PC-3 (cell line): ENCODE measurements at regions not wholly inside any gene's neighbourhood (a gene's known extent, or its start where the extent isn't known, plus 50 kb on each side); places are given as distances from the start of the nearest gene placed in this dataset.

Source experiments
- ATAC-seq: fragments of 200-7000 bp; cut with Tn5 transposase; 2 replicates; pipeline ENCODE4 v1.9.1; 2020; ENCODE audit warnings: mild to moderate bottlenecking, moderate library complexity
- BruUV-seq: library from RNA; stranded (reverse); fragments of 400-500 nt; replicated peaks from 2 replicates; lab custom pipeline; 2021; lab: Mats Ljungman, UMichigan
- CTCF ChIA-PET: fragments of 300-600 bp; sonication (Branson Sonifier 250); formaldehyde crosslinking; loops from one replicate; lab custom pipeline; 2022; ENCODE audit warnings: antibody characterized with exemption; lab: Charles Lee
- POLR2A ChIA-PET: fragments of 300-600 bp; sonication (Branson Sonifier 250); formaldehyde crosslinking; loops from one replicate; lab custom pipeline; 2022; ENCODE audit warnings: antibody characterized with exemption; ENCODE audit not compliant: unreplicated experiment; lab: Charles Lee
- DNase-seq: peaks from one replicate; pipeline ENCODE4 v3.0.0-alpha.2; 2015
- H2AFZ ChIP-seq: fragments of 300-600 bp; sonication (generic); 2 replicates; pipeline ENCODE4 v1.6.0; 2016; ENCODE audit warnings: antibody characterized with exemption, low read length
- H3F3A ChIP-seq: fragments of 300-600 bp; sonication (generic); one replicate; pipeline ENCODE4 v1.6.0; 2017; ENCODE audit warnings: antibody characterized with exemption, low read length, control low read depth, mild to moderate bottlenecking; ENCODE audit not compliant: unreplicated experiment
- H3K27ac ChIP-seq: fragments of 300-600 bp; sonication (generic); 2 replicates; pipeline ENCODE4 v1.5.1; 2016; ENCODE audit warnings: mild to moderate bottlenecking, low read length
- H3K27me3 ChIP-seq: fragments of 300-600 bp; sonication (generic); 2 replicates; pipeline ENCODE4 v1.6.1; 2016; ENCODE audit warnings: low read length, mixed read lengths
- H3K36me3 ChIP-seq: fragments of 300-600 bp; sonication (generic); 2 replicates; pipeline ENCODE4 v1.6.1; 2016; ENCODE audit warnings: low read depth, mixed run types, low read length, mixed read lengths
- H3K4me1 ChIP-seq: fragments of 300-600 bp; sonication (generic); 2 replicates; pipeline ENCODE4 v1.5.1; 2016; ENCODE audit warnings: low read length; ENCODE audit not compliant: insufficient read depth
- H3K4me2 ChIP-seq: fragments of 300-600 bp; sonication (generic); 2 replicates; pipeline ENCODE4 v1.6.0; 2016; ENCODE audit warnings: low read length
- H3K4me3 ChIP-seq: fragments of 300-600 bp; sonication (generic); 2 replicates; pipeline ENCODE4 v1.5.1; 2016; ENCODE audit warnings: mild to moderate bottlenecking, low read length, mixed read lengths
- H3K79me2 ChIP-seq: fragments of 300-600 bp; sonication (generic); 2 replicates; pipeline ENCODE4 v1.6.1; 2017; ENCODE audit warnings: low read length, mixed read lengths
- H3K9ac ChIP-seq: fragments of 300-600 bp; sonication (generic); 2 replicates; pipeline ENCODE4 v1.6.0; 2016; ENCODE audit warnings: mild to moderate bottlenecking, low read length
- H3K9me2 ChIP-seq: fragments of 300-600 bp; sonication (generic); replicated peaks from 2 replicates; pipeline ENCODE4 v1.6.1; 2016; ENCODE audit warnings: mixed run types, low read length, mixed read lengths
- H3K9me3 ChIP-seq: fragments of 300-600 bp; sonication (generic); 2 replicates; pipeline ENCODE4 v1.6.1; 2016; ENCODE audit warnings: low read length, mixed read lengths
- H4K20me1 ChIP-seq: fragments of 300-600 bp; sonication (generic); 2 replicates; pipeline ENCODE4 v1.6.1; 2016; ENCODE audit warnings: low read length, mixed read lengths
- CTCF ChIP-seq: fragments of 300-600 bp; sonication (generic); conservative IDR thresholded peaks from 2 replicates; pipeline ENCODE4 v1.5.1; 2017; ENCODE audit warnings: antibody characterized with exemption, low read depth, mild to moderate bottlenecking, low read length
- EZH2 ChIP-seq: fragments of 300-600 bp; sonication (generic); IDR thresholded peaks from one replicate; pipeline ENCODE4 v1.6.1; 2017; ENCODE audit warnings: antibody characterized with exemption, mild to moderate bottlenecking, low read length; ENCODE audit not compliant: unreplicated experiment
- EZH2phosphoT487 ChIP-seq: fragments of 300-600 bp; sonication (generic); IDR thresholded peaks from 2 replicates; pipeline ENCODE4 v1.6.1; 2018; ENCODE audit warnings: mild to moderate bottlenecking, antibody characterized with exemption, low read length, borderline replicate concordance
- intact Hi-C: fragments of 100-400 bp; cut with micrococcal nuclease; formaldehyde crosslinking; loops from 2 replicates; pipeline ENCODE4 v1.9.0; 2023

- Histone ChIP-seq H3K27me3 (no peaks in the 10 kb centered on the region), H4K20me1 (no peaks in the 10 kb centered on the region), H3K9me3 (no peaks in the 10 kb centered on the region; the same call in 1 of the 2 replicates), H3K79me2 (no peaks in the 10 kb centered on the region), H3K36me3 (no peaks in the 10 kb centered on the region), H3K4me2 (no peak overlapping the region), H3K4me1 (no peaks in the 10 kb centered on the region), H2AFZ (no peak overlapping the region), H3K27ac (no peak overlapping the region), H3K9me2 (no peaks in the 10 kb centered on the region), H3K4me3 (no peak overlapping the region), H3K9ac (no peak overlapping the region), H3F3A (no peaks in the 10 kb centered on the region)
- CTCF ChIA-PET: no interaction called here
- BruUV-seq: no TSS peak
- POLR2A ChIA-PET: no interaction called here
- DNase-seq: no peak
- intact Hi-C loops: no loop called here
- no peak for TF ChIP-seq EZH2phosphoT487
- TF ChIP-seq CTCF: no peak
- no peak for TF ChIP-seq EZH2
- no peak for ATAC-seq
Measured at GRCh38 chr1:75062111-75062510, 72.1 kb upstream of the LHX8 start.

GRCh38 chr1:75067975-75068374 is 66.2 kb upstream of the LHX8 start:
- H3K36me3 ChIP-seq: no peaks in the 10 kb centered on the region
- H3F3A ChIP-seq: no peaks in the 10 kb centered on the region
- H3K27ac ChIP-seq: no peak overlapping the region
- ATAC-seq (no peak), DNase-seq (no peak)
- H3K4me3 ChIP-seq: no peak overlapping the region
- H2AFZ ChIP-seq: no peak overlapping the region
- CTCF ChIA-PET: no interaction called here
- TF ChIP-seq EZH2 (no peak), CTCF (no peak), EZH2phosphoT487 (no peak)
- H3K4me1 ChIP-seq: no peaks in the 10 kb centered on the region
- intact Hi-C loops: no loop called here
- BruUV-seq: no TSS peak
- H3K4me2 ChIP-seq: no peak overlapping the region
- H3K9ac ChIP-seq: no peak overlapping the region
- H3K79me2 ChIP-seq: no peaks in the 10 kb centered on the region
- H3K9me2 ChIP-seq: no peaks in the 10 kb centered on the region
- POLR2A ChIA-PET: no interaction called here
- no peaks in the 10 kb centered on the region; the same call in 1 of the 2 replicates for H3K9me3 ChIP-seq
- H3K27me3 ChIP-seq: no peaks in the 10 kb centered on the region
- no peaks in the 10 kb centered on the region for H4K20me1 ChIP-seq

- Histone ChIP-seq H3K27me3 (peaks cover 14% of the 10 kb centered on the region), H3K4me3 (no peak overlapping the region), H3K9me3 (no peaks in the 10 kb centered on the region), H3K4me2 (no peak overlapping the region), H3K79me2 (no peaks in the 10 kb centered on the region), H2AFZ (no peak overlapping the region), H3K9ac (no peak overlapping the region), H3K36me3 (no peaks in the 10 kb centered on the region), H3K27ac (no peak overlapping the region), H3F3A (no peaks in the 10 kb centered on the region), H3K4me1 (no peaks in the 10 kb centered on the region), H3K9me2 (no peaks in the 10 kb centered on the region), H4K20me1 (no peaks in the 10 kb centered on the region)
- POLR2A ChIA-PET: interaction anchor here (0.6 kb wide), 1 partner anchor 9 kb away, joined by 5 read pairs; no protein-coding TSS in a partner anchor
- ATAC-seq (no peak), DNase-seq (no peak)
- no TSS peak for BruUV-seq
- TF ChIP-seq EZH2 (no peak), CTCF (no peak), EZH2phosphoT487 (no peak)
- intact Hi-C loops: no loop called here
- CTCF ChIA-PET: no interaction called here
Measured at GRCh38 chr1:75074831-75075395, 59.3 kb upstream of the LHX8 start.
